ENCODE measurements at regions not wholly inside any gene's neighbourhood (a gene's known extent, or its start where the extent isn't known, plus 50 kb on each side); places are given as distances from the start of the nearest gene placed in this dataset.

GRCh38 chr15:67916565-67916964 lies 76.7 kb upstream of the RNU6-1 start:
- H3K4me1 Mint-ChIP-seq, result peaks cover 3% of the 10 kb centered on the region
- TF ChIP-seq CTCF (IDR thresholded peaks at IDR 0.05), result no peak
- Histone ChIP-seq H3K27me3 (ENCODE audit: control insufficient read depth in 2 of 2, insufficient read depth in 2 of 2, low read length in 2 of 2) (no peaks in the 10 kb centered on the region), H3K4me1 (ENCODE audit: control insufficient read depth in 1 of 2, insufficient read depth in 2 of 2, low read length in 2 of 2) (no peaks in the 10 kb centered on the region), H3K79me2 (ENCODE audit: insufficient read depth, low read length) (no peaks in the 10 kb centered on the region), H3K36me3 (replicated peaks in 1 of 2; ENCODE audit: control insufficient read depth in 1 of 2, insufficient read depth in 2 of 2, low read length in 2 of 2) (no peaks in the 10 kb centered on the region), H3K27ac (ENCODE audit: low read depth in 1 of 2, low read length in 2 of 2) (no peak overlapping the region), H2AFZ (ENCODE audit: insufficient read depth, low read depth, low read length, poor library complexity, severe bottlenecking) (no peak overlapping the region), H3K4me3 (replicated peaks in 1 of 3; ENCODE audit: low read depth in 2 of 3, low read length in 3 of 3) (no peak overlapping the region), H3K4me2 (replicated peaks; ENCODE audit: extremely low read depth, low read length, poor library complexity, severe bottlenecking) (no peak overlapping the region), H4K20me1 (ENCODE audit: insufficient read depth, low read length) (no peaks in the 10 kb centered on the region), H3K9me3 (replicated peaks in 1 of 2; ENCODE audit: control insufficient read depth in 1 of 2, insufficient read depth in 1 of 2, low read length in 2 of 2) (peaks cover 10 to 12% of the 10 kb centered on the region in 2 donors), H3K9ac (ENCODE audit: insufficient read depth, low read length, poor library complexity, severe bottlenecking) (no peak overlapping the region)
- H3K4me3 Mint-ChIP-seq, result no peak overlapping the region
- H3K27me3 Mint-ChIP-seq (ENCODE audit: low read depth in 3 of 3), result peaks cover 0 to 2% (median 0%) of the 10 kb centered on the region in 3 donors
- no peak for DNase-seq
- intact Hi-C loops (cut with micrococcal nuclease), result no loop called here
- H3K27ac Mint-ChIP-seq, result no peak overlapping the region
- peaks cover 2% of the 10 kb centered on the region in 2 donors for H3K36me3 Mint-ChIP-seq
- peaks cover 14 to 32% (median 17%) of the 10 kb centered on the region in 7 donors for H3K9me3 Mint-ChIP-seq
- WGBS (ENCODE audit: insufficient coverage), result no CpG with 5 or more reads among the region's 2 CpGs

- no peak overlapping the region for H3K27ac ChIP-seq (ENCODE audit: low read depth in 1 of 2, low read length in 2 of 2)
- H3K4me1 ChIP-seq (ENCODE audit: control insufficient read depth in 1 of 2, insufficient read depth in 2 of 2, low read length in 2 of 2), result no peaks in the 10 kb centered on the region
- H3K4me2 ChIP-seq (replicated peaks; ENCODE audit: extremely low read depth, low read length, poor library complexity, severe bottlenecking), result no peak overlapping the region
- no peak overlapping the region for H2AFZ ChIP-seq (ENCODE audit: insufficient read depth, low read depth, low read length, poor library complexity, severe bottlenecking)
- no peaks in the 10 kb centered on the region for H4K20me1 ChIP-seq (ENCODE audit: insufficient read depth, low read length)
- H3K4me1 Mint-ChIP-seq, result no peaks in the 10 kb centered on the region
- no peak for TF ChIP-seq CTCF (IDR thresholded peaks at IDR 0.05)
- no peak for DNase-seq
- H3K9me3 ChIP-seq (replicated peaks in 1 of 2; ENCODE audit: control insufficient read depth in 1 of 2, insufficient read depth in 1 of 2, low read length in 2 of 2), result peaks cover 10 to 12% of the 10 kb centered on the region in 2 donors
- peaks cover 2% of the 10 kb centered on the region in 2 donors for H3K36me3 Mint-ChIP-seq
- H3K9me3 Mint-ChIP-seq, result peaks cover 14 to 34% (median 17%) of the 10 kb centered on the region in 7 donors
- no CpG with 5 or more reads among the region's 4 CpGs for WGBS (ENCODE audit: insufficient coverage)
- H3K36me3 ChIP-seq (replicated peaks in 1 of 2; ENCODE audit: control insufficient read depth in 1 of 2, insufficient read depth in 2 of 2, low read length in 2 of 2), result no peaks in the 10 kb centered on the region
- H3K9ac ChIP-seq (ENCODE audit: insufficient read depth, low read length, poor library complexity, severe bottlenecking), result no peak overlapping the region
- no peak overlapping the region for H3K27ac Mint-ChIP-seq
- no peak overlapping the region for H3K4me3 Mint-ChIP-seq
- H3K79me2 ChIP-seq (ENCODE audit: insufficient read depth, low read length), result no peaks in the 10 kb centered on the region
- H3K27me3 ChIP-seq (ENCODE audit: control insufficient read depth in 2 of 2, insufficient read depth in 2 of 2, low read length in 2 of 2), result no peaks in the 10 kb centered on the region
- peaks cover 0 to 2% (median 0%) of the 10 kb centered on the region in 3 donors for H3K27me3 Mint-ChIP-seq (ENCODE audit: low read depth in 3 of 3)
- H3K4me3 ChIP-seq (replicated peaks in 1 of 3; ENCODE audit: low read depth in 2 of 3, low read length in 3 of 3), result no peak overlapping the region
- intact Hi-C loops (cut with micrococcal nuclease), result no loop called here
These were observed 77.2 kb upstream of the RNU6-1 start for GRCh38 chr15:67917037-67917436.
